HFFc6 (cell line): ENCODE measurements at regions not wholly inside any gene's neighbourhood (a gene's known extent, or its start where the extent isn't known, plus 50 kb on each side); places are given as distances from the start of the nearest gene placed in this dataset.
A peak's percentile ranks its signal among the peaks of the same experiment; 100 is the strongest.

Experiments
- DNase-seq: peaks from one replicate; pipeline ENCODE4 v3.0.0-alpha.2; 2018
- H3K27ac Mint-ChIP-seq: 2 replicates; pipeline ENCODE4 v1.8.0; 2020; ENCODE audit warnings: mild to moderate bottlenecking, mixed read lengths
- H3K27me3 Mint-ChIP-seq: 2 replicates; pipeline ENCODE4 v1.8.0; 2021; ENCODE audit warnings: mild to moderate bottlenecking, moderate library complexity, mixed read lengths; ENCODE audit not compliant: insufficient read depth
- H3K36me3 Mint-ChIP-seq: 2 replicates; pipeline ENCODE4 v1.8.0; 2021; ENCODE audit warnings: low read depth, mixed read lengths
- H3K4me1 Mint-ChIP-seq: 2 replicates; pipeline ENCODE4 v1.8.0; 2020; ENCODE audit warnings: low read depth, mixed read lengths
- H3K4me3 Mint-ChIP-seq: 2 replicates; pipeline ENCODE4 v1.8.0; 2020; ENCODE audit warnings: mild to moderate bottlenecking, moderate library complexity, mixed read lengths
- H3K9me3 Mint-ChIP-seq: 2 replicates; pipeline ENCODE4 v1.8.0; 2020; ENCODE audit warnings: mild to moderate bottlenecking, mixed read lengths
- TF ChIP-seq, protein P1 (sequence below): fragments of 200-600 bp; sonication (generic); IDR thresholded peaks from 2 replicates; pipeline ENCODE4 v1.5.0; 2021; ENCODE audit warnings: antibody characterized with exemption, mild to moderate bottlenecking

DNA sequence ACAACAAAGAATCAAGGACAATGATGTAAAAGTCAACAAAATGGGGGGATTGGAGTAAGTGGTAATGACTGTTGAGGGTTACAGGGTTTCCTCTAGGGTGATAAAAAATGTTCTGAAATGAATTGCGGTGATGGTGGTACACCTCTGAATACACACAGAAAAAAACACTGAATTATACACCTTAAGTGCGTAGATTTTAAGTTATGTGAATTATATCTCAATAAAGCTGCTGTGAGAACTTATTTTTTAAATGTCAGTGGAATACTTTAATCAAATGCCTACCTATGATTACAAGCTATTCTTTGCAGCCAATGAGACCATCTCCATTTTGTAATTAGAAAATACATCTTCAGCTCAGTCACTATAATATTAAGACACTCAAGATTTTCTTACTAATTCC is 53.5 kb downstream of the ZNF608 start:
- no peaks in the 10 kb centered on the region for H3K36me3 Mint-ChIP-seq
- no peak overlapping the region for H3K4me3 Mint-ChIP-seq
- peaks cover 7% of the 10 kb centered on the region for H3K27me3 Mint-ChIP-seq
- H3K4me1 Mint-ChIP-seq, result peaks cover 25% of the 10 kb centered on the region
- no peak overlapping the region for H3K27ac Mint-ChIP-seq
- no peak for DNase-seq
- TF ChIP-seq, protein P1, sequence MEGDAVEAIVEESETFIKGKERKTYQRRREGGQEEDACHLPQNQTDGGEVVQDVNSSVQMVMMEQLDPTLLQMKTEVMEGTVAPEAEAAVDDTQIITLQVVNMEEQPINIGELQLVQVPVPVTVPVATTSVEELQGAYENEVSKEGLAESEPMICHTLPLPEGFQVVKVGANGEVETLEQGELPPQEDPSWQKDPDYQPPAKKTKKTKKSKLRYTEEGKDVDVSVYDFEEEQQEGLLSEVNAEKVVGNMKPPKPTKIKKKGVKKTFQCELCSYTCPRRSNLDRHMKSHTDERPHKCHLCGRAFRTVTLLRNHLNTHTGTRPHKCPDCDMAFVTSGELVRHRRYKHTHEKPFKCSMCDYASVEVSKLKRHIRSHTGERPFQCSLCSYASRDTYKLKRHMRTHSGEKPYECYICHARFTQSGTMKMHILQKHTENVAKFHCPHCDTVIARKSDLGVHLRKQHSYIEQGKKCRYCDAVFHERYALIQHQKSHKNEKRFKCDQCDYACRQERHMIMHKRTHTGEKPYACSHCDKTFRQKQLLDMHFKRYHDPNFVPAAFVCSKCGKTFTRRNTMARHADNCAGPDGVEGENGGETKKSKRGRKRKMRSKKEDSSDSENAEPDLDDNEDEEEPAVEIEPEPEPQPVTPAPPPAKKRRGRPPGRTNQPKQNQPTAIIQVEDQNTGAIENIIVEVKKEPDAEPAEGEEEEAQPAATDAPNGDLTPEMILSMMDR, result no peak
- no peaks in the 10 kb centered on the region for H3K9me3 Mint-ChIP-seq

DNA sequence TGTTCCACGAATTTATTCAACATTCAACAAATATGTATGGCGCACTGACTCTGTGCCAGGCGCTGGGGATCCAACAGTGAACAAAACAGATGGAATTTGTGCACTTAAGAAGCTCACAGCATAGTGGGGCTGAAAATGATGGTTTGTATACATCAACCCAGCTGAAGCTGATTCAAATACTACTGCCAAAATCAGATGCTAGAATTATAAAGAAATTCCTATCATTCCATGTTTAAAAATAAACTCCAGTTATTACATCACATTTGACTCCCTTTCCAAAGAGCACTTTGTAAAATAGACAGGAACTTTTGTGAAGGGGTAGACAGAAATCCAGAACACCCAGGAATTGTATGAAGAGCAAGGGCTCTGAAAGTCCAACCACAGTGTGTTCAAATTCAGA is 54.1 kb downstream of the ZNF608 start:
- Mint-ChIP-seq H3K36me3 (no peaks in the 10 kb centered on the region), H3K27me3 (peaks cover 3% of the 10 kb centered on the region), H3K4me1 (peaks cover 19% of the 10 kb centered on the region), H3K9me3 (no peaks in the 10 kb centered on the region), H3K27ac (no peak overlapping the region), H3K4me3 (no peak overlapping the region)
- TF ChIP-seq, protein P1, result no peak
- DNase-seq, result peak; percentile 39

- H3K4me1 Mint-ChIP-seq, result peaks cover 22% of the 10 kb centered on the region
- no peak for DNase-seq
- no peak overlapping the region for H3K4me3 Mint-ChIP-seq
- H3K27ac Mint-ChIP-seq, result no peak overlapping the region
- H3K9me3 Mint-ChIP-seq, result no peaks in the 10 kb centered on the region
- H3K27me3 Mint-ChIP-seq, result peaks cover 5% of the 10 kb centered on the region; the same call in 1 of the 2 replicates
- no peaks in the 10 kb centered on the region for H3K36me3 Mint-ChIP-seq
- TF ChIP-seq, protein P1, result no peak
Measured at GRCh38 chr5:124689653-124690052, 56.8 kb downstream of the ZNF608 start.

DNA sequence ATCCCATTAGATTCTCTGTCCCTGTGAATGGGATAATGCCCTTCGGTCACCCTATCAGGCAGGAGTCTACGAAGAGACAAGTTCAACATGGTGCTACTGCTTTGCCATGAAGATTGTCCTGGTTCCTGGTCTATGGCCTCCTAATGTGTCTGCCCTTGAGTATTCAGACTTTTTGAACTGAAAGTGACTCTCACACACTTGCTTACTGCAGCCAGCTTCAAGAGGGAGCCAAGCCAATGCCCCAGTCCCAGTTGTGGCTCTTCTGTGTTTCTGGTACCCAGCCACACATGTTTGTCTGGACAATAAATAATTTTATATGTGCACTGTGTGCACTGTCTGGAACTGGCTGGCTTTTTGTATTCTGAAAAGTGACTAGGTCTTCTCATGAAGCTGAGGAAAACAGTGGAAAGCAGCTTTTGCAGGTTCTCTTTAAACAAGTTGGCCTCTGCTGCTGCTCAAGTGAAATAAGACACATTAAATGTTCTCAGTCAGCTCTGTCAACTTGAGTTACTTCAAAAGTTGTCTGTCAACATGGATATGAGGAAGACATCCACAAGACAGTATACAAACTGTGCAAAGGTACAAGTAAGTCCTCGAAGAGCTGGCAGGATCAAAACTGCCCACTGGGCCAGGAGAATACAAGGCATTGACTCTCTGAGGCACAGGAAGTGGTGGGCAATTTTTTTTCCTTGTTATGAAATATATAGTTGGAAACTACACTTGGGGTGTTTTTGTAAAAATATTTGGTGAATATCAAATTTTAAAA is 60.0 kb downstream of the ZNF608 start:
- Mint-ChIP-seq H3K4me1 (peaks cover 37% of the 10 kb centered on the region), H3K9me3 (no peaks in the 10 kb centered on the region), H3K4me3 (no peak overlapping the region), H3K36me3 (no peaks in the 10 kb centered on the region), H3K27ac (no peak overlapping the region), H3K27me3 (peaks cover 5% of the 10 kb centered on the region; the same call in 1 of the 2 replicates)
- DNase-seq, result no peak
- TF ChIP-seq, protein P1, result no peak

- TF ChIP-seq, protein P1, result no peak
- H3K9me3 Mint-ChIP-seq, result no peaks in the 10 kb centered on the region
- H3K4me1 Mint-ChIP-seq, result peaks cover 41% of the 10 kb centered on the region
- no peak overlapping the region for H3K4me3 Mint-ChIP-seq
- DNase-seq, result no peak
- H3K27me3 Mint-ChIP-seq, result peaks cover 4% of the 10 kb centered on the region; the same call in 1 of the 2 replicates
- no peak overlapping the region for H3K27ac Mint-ChIP-seq
- H3K36me3 Mint-ChIP-seq, result no peaks in the 10 kb centered on the region
Measured at GRCh38 chr5:124685404-124685930, 61.0 kb downstream of the ZNF608 start.
